HG03280 (cell line): ENCODE measurements at regions not wholly inside any gene's neighbourhood (a gene's known extent, or its start where the extent isn't known, plus 50 kb on each side); places are given as distances from the start of the nearest gene placed in this dataset.
"Not testable (repeated sequence)": the region's sequence is repeated elsewhere in the genome, so short reads cannot be mapped to it uniquely, and the experiment has no call there.

Experiments used
- ATAC-seq: cut with Tn5 transposase; IDR thresholded peaks from one replicate; pipeline ENCODE4 v1.9.1; 2021; ENCODE audit warnings: mild to moderate bottlenecking, moderate library complexity; ENCODE audit not compliant: unreplicated experiment

DNA sequence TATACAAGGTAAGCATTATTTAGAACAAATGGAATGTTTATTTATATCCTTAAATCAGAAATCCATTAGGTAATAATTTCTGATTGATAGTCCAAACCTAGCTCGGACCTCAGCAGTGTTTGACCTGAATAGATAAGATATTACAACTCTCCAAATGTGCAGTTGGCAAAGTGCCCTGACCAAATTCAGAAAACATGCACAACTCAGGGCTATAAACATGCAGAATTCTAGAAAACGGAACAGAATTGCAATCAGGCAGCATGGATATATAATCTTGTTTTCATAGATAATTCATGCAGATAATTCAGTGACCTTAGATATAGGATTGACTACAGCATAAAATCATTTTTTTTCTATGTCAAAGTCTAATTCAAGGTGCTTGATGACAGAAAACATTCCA, 626.6 kb upstream of the CITED2 start:
- no peak for ATAC-seq

DNA sequence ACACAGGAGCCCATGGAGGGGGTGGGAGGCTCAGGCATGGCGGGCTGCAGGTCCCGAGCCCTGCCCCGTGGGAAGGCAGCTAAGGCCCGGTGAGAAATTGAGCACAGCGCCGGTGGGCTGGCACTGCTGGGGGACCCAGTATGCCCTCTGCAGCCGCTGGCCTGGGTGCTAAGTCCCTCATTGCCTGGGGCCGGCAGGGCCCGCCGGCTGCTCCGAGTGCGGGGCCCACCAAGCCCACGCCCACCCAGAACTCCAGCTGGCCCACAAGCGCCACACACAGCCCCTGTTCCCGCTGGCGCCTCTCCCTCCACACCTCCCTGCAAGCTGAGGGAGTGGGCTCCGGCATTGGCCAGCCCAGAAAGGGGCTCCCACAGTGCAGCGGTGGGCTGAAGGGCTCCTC, 625.2 kb upstream of the CITED2 start:
- ATAC-seq = not testable (repeated sequence)

DNA sequence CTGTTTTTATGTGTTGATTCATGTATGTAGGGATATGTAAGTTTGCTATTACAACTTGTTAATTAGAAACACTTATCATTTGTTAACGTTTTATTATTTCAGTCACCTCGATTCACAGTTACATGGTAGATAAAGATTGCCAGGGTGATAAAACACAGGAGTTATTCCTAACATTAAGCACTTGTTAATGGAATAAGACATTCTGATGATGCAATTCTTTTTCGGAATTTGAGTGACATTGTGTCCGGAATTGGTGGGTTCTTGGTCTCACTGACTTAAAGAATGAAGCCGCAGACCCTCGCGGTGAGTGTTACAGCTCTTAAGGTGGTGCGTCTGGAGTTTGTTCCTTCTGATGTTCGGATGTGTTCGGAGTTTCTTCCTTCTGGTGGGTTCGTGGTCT, 624.0 kb upstream of the CITED2 start:
- ATAC-seq = not testable (repeated sequence)

DNA sequence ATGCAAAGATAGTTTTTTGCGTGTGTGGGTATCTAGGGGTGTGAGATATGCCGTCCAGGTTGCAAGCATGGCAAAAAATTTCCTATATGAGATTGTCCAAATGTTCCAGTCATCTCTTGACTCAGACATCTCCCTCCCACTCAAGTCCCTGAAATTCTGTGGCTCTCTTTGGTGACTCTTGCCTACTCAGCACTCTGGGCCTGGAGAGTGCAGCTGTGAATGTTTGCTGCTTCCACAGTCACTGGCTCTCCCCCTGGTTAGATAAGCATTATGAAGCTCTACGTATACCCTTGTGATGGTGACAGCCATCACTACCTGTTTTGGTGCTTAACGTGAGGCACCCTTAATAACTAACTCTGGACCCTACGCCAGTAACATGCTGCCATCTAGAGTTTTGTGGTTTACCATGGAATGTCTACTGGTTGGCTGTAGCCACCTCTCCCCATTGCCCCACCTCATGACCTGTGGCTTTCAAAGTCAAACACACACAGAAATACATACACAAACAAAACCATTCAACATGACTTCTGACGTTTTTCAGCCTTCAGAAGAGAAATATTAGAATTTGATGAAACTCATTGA, 621.9 kb upstream of the CITED2 start:
- peak; percentile 77 for ATAC-seq

DNA sequence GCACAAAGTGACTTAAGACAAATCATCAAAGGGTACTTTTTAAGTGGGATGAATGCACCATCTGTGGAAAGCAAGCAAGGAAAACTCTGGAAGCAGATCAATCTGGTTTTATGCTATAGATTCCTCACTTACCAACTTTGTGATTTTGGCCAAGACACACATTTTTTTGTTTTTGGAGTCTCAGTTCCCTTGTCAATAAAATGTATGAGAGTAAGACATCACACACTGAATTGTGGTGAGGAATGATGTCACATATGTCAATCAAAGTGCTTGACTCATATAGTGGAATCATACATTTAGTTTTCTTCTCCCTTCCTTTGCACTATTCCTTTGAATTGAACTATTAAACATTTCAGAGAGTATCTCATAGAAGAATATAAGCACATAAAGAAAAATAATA, 620.5 kb upstream of the CITED2 start:
- no peak for ATAC-seq

DNA sequence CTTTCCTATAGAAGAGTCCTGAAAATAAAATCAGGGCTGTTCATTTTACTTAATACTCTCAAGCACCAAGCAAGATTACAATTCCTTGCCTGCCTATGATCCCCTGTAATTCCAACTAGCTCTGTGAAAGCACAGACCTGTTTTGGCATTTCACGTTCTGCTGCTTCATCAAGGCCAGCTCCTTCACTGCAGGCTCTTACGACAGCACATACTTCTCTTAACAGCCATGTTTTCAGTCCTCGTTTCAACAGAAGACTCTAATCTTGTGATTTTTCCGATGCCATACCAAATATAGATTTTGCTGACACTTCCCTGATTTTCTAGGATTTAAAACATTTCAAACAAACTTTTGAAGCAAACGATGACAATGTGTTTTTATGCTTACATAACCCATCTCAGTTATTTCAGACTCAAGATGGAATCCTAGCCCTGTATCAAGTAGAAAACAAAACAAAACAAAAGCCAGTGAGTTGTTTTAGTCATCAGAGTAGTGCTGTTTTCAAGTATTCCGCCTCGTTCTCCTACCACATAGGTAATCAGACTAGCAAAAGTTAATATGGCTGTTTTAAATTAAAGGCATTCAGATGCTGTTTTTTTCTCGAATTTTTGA, 616.5 kb upstream of the CITED2 start:
- no peak for ATAC-seq

DNA sequence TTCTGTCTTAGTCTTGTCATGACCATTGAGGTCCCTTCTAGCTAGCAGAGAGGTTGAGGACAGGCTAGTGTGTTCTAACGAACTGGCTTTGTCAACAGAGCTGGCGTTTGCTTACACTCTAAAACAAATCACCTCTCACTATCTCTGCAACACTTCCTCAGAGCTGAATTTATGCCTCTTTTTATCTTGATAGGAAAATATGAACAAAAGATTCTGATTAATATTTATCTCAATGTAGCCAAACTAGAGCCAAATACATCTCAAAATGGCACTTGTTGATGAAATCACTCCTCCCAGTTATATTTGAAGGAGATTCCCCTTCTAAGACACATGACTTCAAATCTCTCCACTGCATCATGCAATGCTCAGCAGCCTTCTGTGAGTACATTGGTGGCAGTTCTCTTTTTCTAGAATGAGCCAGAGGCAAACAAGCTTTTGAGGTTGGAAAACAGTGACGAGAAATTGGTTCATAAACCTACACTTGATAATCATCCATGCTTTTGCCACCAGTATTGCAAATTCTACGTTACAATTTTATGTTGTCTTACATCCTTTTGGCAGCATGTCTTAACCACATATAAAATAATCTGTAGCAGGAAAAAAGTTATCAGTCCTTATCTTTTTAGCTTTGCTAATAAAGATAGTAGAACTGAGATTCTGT, 615.7 kb upstream of the CITED2 start:
- no peak for ATAC-seq

DNA sequence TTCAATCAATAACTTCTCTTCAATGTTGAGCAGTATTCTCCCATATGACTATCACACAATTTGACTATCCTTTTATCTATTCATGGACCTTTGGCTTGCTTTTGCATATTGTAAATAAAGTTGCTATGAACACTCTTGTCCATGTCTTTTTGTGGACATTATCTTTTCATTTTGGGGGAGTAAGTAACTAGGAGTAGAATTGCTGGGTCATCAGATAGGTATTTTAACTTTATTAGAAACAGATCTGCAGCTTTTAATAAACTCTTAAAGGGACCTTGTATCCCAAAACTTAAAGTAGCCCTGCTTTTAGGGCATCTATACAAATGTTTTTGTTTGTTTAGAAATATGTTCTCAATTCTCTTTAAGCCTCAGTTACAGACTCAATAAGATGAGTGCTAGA, 614.2 kb upstream of the CITED2 start:
- no peak for ATAC-seq

DNA sequence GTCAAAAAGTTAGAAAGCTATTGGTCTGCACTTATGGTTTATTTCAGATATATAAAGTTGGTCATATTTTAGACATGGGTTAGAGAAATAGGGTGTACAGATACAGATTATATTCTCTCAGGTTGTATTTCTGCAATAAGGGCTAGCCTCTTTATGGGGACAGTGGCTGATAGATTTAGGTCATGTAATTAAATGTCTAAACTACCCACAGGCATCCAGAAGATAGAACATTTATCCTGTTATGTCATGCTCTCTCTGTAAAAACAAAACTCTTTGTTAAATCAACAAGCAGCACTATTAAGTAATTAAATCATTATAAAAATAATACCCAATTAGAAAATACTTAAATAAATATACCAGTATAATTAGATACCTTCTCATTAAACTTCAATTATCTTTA, 612.6 kb upstream of the CITED2 start:
- no peak for ATAC-seq

DNA sequence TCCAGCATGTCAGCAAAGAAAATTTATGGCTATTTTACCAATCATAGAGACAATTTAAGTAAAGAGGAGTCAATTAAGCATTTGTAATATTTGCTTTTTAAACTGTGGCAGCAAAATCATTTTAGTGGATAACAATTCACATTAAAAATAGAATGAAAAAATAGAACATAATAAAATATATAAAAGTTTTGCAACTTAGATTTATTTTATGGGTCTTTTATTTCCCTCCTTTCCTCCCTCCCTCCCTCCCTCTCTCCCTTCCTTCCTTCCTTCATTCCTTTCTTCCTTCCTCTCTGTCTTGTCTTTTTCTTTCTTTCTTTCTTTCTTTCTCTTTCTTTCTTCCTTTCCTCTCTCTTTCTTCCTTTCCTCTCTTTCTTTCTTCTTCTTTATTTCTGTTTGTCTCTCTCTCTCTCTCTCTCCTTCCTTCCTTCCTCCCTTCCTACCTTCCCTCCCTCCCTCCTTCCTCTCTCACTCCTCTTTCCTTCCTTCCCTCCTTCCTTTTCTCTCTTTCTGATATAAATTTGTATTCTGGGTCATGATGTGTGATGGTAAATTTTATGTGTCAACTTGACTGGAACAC, 610.9 kb upstream of the CITED2 start:
- ATAC-seq = no peak

DNA sequence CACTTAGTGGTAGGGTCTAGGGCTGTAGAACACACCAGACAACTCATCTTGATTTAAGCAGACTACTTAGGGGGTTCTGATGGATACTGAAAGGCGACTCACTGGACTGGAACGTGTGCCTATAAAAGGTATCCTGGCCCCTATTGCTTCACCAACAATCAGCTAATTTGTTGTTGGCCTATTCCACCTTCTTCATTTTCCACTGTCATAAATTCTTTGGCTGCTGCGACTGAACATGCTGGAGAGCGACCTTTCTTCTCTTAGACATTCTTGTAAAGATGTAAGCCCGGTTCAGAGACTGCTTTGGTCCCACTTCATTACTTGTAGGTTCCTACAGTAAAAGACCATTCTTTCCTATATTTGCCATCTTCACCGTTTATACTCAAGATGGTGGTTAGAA, 609.9 kb upstream of the CITED2 start:
- no peak for ATAC-seq

DNA sequence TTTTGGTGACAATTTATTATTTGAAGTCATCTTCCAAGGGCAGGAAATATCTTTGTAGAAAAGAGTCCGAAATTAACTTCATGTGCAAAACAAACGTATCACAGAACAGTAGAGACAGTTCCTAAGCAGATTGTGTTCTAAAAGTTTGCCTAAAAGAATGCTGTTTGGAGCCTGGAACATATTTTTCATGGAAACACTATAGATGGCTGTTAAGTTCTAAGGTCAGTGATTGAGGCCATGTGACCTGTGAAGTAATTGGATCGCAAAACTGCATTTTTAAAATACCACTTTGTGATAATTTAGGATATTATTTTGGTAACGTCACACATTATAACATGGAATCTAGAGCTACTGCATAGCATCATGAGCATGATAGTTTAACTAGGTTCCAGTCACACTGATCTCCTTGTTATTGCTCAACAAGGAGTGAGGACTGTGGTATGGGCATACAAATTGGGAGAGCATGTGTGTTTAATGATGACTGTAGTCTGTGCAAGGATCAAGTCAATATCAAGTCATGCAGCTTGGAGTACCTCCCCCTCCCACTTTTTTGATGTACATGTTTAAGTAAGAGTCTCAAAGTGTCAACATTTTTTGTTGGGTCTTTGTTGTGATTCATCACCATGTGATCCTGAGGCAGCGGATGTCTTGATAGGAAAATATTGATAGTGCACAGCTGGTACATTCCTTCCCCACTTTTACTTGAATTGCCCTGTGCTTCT, 609.3 kb upstream of the CITED2 start:
- no peak for ATAC-seq

DNA sequence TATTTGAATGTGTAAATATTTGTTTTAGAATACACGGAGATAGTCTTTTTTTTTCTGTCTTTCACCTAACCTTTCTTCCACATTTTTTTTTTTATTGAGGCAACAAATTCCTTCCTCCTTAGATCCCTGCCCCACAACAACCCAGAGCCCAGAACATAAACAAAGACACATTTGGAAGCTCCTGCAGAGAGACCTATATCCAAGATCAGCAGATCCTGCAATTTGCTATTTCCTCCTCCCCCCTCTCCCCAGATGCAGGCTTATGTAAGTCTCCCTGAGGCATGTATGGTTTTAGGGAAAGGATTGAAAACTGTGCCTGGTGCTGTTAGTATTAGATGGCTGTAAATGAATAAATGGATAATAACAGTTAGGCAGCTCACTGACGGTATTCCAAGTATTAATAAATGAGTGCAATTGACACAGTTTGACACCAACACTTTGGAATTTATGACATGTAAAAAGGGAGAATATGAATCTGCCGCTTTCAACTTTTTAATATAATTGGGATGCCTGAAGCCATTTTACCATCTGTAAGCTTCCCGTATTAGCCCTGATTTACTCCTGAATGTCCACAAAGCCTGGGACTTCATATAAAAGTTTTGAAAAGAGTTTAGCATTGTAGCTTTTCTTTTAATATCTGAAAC, 608.3 kb upstream of the CITED2 start:
- no peak for ATAC-seq

DNA sequence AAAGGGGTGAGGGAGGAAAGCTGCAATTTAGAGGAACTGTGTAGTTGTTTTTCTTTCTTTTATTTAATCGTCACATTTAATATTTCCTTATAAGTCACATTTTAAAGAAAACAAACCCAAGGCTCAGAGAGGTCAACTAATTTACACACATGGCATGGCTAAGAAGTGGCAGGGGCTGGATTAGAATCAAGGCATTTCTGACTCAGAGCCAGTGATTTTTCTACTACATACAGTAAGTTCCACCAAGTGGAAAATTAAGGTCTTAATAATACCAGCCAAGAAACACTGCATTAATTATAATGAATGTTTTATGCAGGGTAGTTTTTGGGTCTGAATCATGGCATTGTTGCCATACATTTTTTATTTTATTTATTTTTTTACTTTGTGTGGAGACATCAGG, 607.7 kb upstream of the CITED2 start:
- no peak for ATAC-seq

DNA sequence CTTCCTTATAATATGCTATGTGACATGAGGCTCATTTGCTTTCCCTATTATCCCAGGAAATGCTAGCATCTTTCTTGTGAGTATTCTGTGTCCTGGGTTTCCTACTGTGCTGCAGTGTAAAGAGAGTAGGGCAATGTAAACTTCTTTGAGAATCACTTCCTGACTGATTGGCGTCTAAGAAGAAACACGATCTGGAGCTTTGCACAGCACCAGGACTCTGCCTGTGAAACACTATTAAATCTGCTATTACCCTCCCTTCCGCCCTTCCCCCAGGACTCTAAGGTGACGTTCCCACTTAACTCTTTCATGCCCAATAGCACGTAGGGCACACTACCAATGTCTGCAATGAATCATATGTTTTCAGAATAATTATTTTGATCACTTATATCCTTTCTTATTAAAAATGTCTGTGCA, 607.3 kb upstream of the CITED2 start:
- no peak for ATAC-seq

DNA sequence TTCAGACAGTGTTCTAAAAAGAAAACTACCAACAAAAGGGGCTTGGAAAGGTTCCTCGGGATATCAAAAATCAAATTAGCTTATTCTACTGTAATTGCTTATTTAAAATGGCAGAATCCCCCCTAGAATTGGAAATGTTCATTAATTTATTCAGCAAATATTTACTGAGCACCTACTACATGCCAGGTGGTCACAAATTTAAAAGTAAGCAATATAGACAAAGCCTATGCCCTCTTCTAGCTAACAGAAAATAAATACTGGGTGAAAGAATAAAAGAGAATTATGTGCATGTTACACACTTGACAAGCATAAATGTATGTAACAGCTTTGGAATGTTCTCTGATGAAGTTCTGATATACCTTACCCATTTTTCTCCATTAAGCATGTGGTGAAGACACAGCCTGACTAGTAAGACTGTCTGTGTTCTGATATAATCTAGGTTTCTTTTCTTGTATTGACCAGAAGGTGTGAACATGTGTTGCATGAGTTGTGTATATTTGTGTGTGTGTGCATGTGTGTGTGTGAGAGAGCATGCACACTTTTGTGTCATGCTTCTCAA, 606.7 kb upstream of the CITED2 start:
- ATAC-seq = no peak

DNA sequence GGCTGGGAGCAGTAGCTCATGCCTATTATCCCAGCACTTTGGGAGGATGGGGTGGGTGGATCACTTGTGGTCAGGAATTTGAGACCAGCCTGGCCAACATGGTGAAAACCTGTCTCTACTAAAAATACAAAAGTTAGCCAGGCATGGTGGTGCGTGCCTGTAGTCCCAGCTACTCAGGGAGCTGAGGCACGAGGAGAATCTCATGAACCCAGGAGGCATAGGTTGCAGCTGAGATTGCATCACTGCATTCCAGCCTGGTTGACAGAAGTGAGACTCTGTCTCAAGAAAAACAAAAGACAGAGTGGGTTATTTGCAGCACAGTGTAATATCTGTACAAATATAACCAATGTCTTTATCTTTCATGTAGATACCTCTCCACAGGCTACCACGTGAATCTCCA, 606.2 kb upstream of the CITED2 start:
- not testable (repeated sequence) for ATAC-seq

DNA sequence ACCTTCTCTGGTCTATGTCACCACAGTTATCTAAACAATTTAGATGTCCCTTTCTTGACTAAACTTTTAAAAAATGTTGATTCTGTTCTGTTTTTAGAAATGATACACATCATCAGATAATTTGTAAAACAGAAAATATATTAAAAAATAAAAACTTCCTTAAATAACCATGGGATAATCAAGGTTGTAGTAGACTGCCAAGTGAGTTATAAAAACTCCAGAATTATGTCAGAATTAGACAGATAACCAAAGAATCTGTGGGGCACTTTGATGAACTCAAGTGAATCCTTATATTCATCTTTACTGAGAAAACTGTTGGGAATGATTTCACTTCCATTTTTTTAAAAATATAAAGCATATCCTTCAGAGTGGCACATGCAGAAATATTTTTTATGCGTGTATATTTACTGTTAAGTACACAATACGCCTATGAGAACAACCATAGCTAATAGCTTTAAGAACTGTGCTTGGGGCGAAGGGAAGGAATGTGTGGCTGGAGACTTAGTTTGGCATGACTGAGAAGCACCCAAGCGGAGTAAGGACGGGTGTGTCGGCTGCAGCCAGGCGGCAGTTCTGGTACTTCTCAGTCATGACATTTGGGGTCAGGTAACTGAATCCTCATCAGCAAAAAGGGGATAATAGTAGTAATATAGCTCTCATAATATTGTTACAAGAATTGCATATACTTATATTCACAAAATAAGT, 604.7 kb upstream of the CITED2 start:
- no peak for ATAC-seq

DNA sequence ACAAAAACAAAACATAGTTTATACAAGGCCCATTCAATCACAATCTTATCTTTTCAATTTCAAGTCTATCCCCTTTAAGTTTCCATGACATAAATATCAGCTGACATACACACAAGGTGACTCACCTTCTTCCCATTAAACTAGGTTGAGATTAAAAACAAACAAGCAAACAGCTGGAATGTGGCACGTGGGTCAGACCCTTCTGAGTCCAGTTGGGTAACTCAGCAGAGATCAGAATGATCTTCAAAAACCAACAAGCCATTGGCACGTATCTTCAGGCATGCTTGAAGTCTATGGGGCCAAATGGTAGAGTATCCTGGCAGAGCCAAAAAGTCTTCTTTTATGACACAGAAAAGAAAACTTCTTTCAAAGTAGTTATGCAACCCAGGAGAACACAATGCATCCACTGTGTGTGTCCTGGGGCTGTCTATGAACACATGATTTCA, 603.5 kb upstream of the CITED2 start:
- ATAC-seq = no peak

DNA sequence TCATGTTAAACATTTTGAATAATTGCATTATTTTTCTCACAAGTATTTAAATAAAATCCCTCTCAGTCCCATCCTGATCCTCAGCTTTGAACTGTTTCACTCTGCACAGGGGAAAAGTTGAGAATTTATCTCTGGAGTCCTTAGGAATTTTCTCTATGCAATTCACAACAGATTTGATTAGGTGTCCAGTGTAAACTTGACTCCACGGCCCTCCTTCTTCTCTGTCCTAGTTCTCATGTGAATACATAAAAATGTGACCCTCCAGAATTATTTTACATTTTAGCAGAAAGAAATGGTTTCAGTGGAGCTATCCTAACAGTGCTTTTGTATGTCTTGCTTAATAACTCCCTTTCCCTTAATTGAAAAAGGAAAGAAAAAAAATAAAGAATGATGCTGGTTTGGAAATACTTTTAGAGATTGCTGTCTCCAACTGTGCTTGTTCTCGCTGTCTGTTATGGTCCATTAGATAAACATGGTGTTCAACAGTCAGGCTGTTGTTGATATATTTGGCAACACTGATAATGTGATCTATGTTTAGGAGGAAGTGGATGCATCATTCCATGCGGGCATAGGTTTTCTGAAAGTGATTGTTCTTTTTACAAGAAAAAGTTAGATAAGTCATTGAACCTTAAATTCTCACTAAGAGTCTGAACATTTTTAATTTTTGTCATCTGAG, 599.4 kb upstream of the CITED2 start:
- ATAC-seq = no peak
